Keratinocyte (primary cell): ENCODE measurements at regions not wholly inside any gene's neighbourhood (a gene's known extent, or its start where the extent isn't known, plus 50 kb on each side); places are given as distances from the start of the nearest gene placed in this dataset.

ENCODE experiments used
- DNase-seq: peaks from one replicate; pipeline ENCODE4 v3.0.0-alpha.2; 2011; ENCODE audit warnings: low read depth, missing footprints, low spot score
- FAIRE-seq: peaks from 2 replicates; lab custom pipeline; 2011; peaks lifted over from hg19 to GRCh38; lab: Jason Lieb, UNC
- H2AFZ ChIP-seq: 2 replicates; pipeline ENCODE4 v1.6.0; 2012; ENCODE audit warnings: low read length, control low read depth, inconsistent platforms; ENCODE audit not compliant: control insufficient read depth
- H3K27ac ChIP-seq: 2 replicates; pipeline ENCODE4 v1.5.1; 2011; ENCODE audit warnings: low read length; ENCODE audit not compliant: control insufficient read depth, insufficient read depth
- H3K27me3 ChIP-seq: 3 replicates; pipeline ENCODE4 v1.6.0; 2011; ENCODE audit warnings: low read length; ENCODE audit not compliant: control insufficient read depth, insufficient read depth; ENCODE audit errors: extremely low read depth
- H3K36me3 ChIP-seq, 2 experiments: 2 replicates in 1 of 2; 3 replicates in 1 of 2; pipeline ENCODE4 v1.5.1; 2011; ENCODE audit warnings: low read length in 2 of 2, mild to moderate bottlenecking in 1 of 2; ENCODE audit not compliant: control insufficient read depth in 2 of 2, insufficient read depth in 2 of 2; ENCODE audit errors: extremely low read depth in 1 of 2
- H3K4me1 ChIP-seq: 3 replicates; pipeline ENCODE4 v1.5.1; 2011; ENCODE audit warnings: low read length; ENCODE audit not compliant: control insufficient read depth, insufficient read depth; ENCODE audit errors: extremely low read depth
- H3K4me2 ChIP-seq: 3 replicates; pipeline ENCODE4 v1.6.0; 2011; ENCODE audit warnings: low read depth, low read length; ENCODE audit not compliant: control insufficient read depth, insufficient read depth; ENCODE audit errors: extremely low read depth
- H3K4me3 ChIP-seq, 3 experiments: fragments of 200-600 bp in 1 of 3; sonication (generic) in 1 of 3; 2 replicates in 2 of 3; 3 replicates in 1 of 3; pipeline ENCODE4 v1.5.1; 2011 to 2016; ENCODE audit warnings: low read length in 3 of 3, mild to moderate bottlenecking in 3 of 3, control low read depth in 2 of 3, inconsistent platforms in 1 of 3, low read depth in 1 of 3, mixed read lengths in 1 of 3, mixed run types in 1 of 3, moderate library complexity in 1 of 3; ENCODE audit not compliant: control insufficient read depth in 2 of 3, insufficient read depth in 2 of 3; ENCODE audit errors: extremely low read depth in 1 of 3
- H3K79me2 ChIP-seq: 2 replicates; pipeline ENCODE4 v1.6.0; 2012; ENCODE audit warnings: low read length; ENCODE audit not compliant: control insufficient read depth, insufficient read depth
- H3K9ac ChIP-seq: 3 replicates; pipeline ENCODE4 v1.6.0; 2011; ENCODE audit warnings: low read length; ENCODE audit not compliant: control insufficient read depth, insufficient read depth; ENCODE audit errors: extremely low read depth
- H3K9me1 ChIP-seq: 3 replicates; pipeline ENCODE4 v1.6.0; 2011; ENCODE audit warnings: low read length; ENCODE audit not compliant: control insufficient read depth, insufficient read depth; ENCODE audit errors: extremely low read depth
- H3K9me3 ChIP-seq: 2 replicates; pipeline ENCODE4 v1.5.1; 2012; ENCODE audit warnings: low read depth, low read length; ENCODE audit not compliant: control insufficient read depth
- H4K20me1 ChIP-seq: 3 replicates; pipeline ENCODE4 v1.6.0; 2011; ENCODE audit warnings: low read length; ENCODE audit not compliant: control insufficient read depth, insufficient read depth; ENCODE audit errors: extremely low read depth
- CTCF ChIP-seq, 3 experiments: IDR thresholded peaks in 1 of 3; conservative IDR thresholded peaks in 1 of 3; optimal IDR thresholded peaks in 1 of 3; 2 replicates in 2 of 3; 3 replicates in 1 of 3; pipeline versions ENCODE3 to v1.5.1; 2011; ENCODE audit warnings: low read length in 3 of 3, mild to moderate bottlenecking in 3 of 3, moderate library complexity in 2 of 3, control low read depth in 1 of 3, inconsistent platforms in 1 of 3; ENCODE audit not compliant: insufficient read depth in 2 of 3; ENCODE audit errors: extremely low read depth in 1 of 3
- EZH2 ChIP-seq: IDR thresholded peaks from one replicate; pipeline ENCODE4 v1.6.1; 2012; ENCODE audit warnings: inconsistent platforms, mild to moderate bottlenecking, low read length, moderate library complexity
- dilution Hi-C: fragments of 300-500 bp; cut with MboI; formaldehyde crosslinking; loops from one replicate; pipeline ENCODE4 v1.7.0; 2020; ENCODE audit warnings: low sequenced_read_pairs; ENCODE audit not compliant: extremely low pct_ligation_motif_present

GRCh38 chr6:14344486-14344885, 226.9 kb downstream of the CD83 start:
- Histone ChIP-seq H3K9me1 (no peaks in the 10 kb centered on the region), H3K9ac (no peak overlapping the region), H4K20me1 (no peaks in the 10 kb centered on the region), H3K27ac (no peak overlapping the region), H2AFZ (no peak overlapping the region), H3K36me3 (no peaks in the 10 kb centered on the region), H3K4me1 (no peaks in the 10 kb centered on the region), H3K4me3 (no peak overlapping the region), H3K27me3 (no peaks in the 10 kb centered on the region), H3K9me3 (no peaks in the 10 kb centered on the region), H3K4me2 (no peak overlapping the region), H3K79me2 (no peaks in the 10 kb centered on the region)
- TF ChIP-seq CTCF (optimal IDR thresholded peaks at IDR 0.05 in 1 of 3, IDR thresholded peaks at IDR 0.05 in 1 of 3, conservative IDR thresholded peaks at IDR 0.05 in 1 of 3; ENCODE audit: extremely low read depth in 1 of 3, insufficient read depth in 2 of 3, low read length in 3 of 3), result no peak
- TF ChIP-seq EZH2, result no peak
- DNase-seq (no peak), FAIRE-seq (no peak)
- dilution Hi-C loops, result no loop called here

GRCh38 chr6:14348389-14348788, 230.8 kb downstream of the CD83 start:
- H3K4me3 ChIP-seq, result no peak overlapping the region
- FAIRE-seq, result no peak
- H3K27ac ChIP-seq, result no peak overlapping the region
- DNase-seq, result no peak
- H4K20me1 ChIP-seq, result no peaks in the 10 kb centered on the region
- no peak overlapping the region for H3K4me2 ChIP-seq
- TF ChIP-seq EZH2 (no peak), CTCF (optimal IDR thresholded peaks at IDR 0.05 in 1 of 3, IDR thresholded peaks at IDR 0.05 in 1 of 3, conservative IDR thresholded peaks at IDR 0.05 in 1 of 3; ENCODE audit: extremely low read depth in 1 of 3, insufficient read depth in 2 of 3, low read length in 3 of 3) (no peak)
- no peaks in the 10 kb centered on the region for H3K79me2 ChIP-seq
- no peaks in the 10 kb centered on the region for H3K9me1 ChIP-seq
- dilution Hi-C loops, result no loop called here
- no peaks in the 10 kb centered on the region for H3K27me3 ChIP-seq
- H3K9ac ChIP-seq, result no peak overlapping the region
- no peaks in the 10 kb centered on the region for H3K36me3 ChIP-seq
- H3K9me3 ChIP-seq, result no peaks in the 10 kb centered on the region
- H2AFZ ChIP-seq, result no peak overlapping the region
- peaks cover 7% of the 10 kb centered on the region for H3K4me1 ChIP-seq
